PC-9 (cell line): ENCODE measurements at regions not wholly inside any gene's neighbourhood (a gene's known extent, or its start where the extent isn't known, plus 50 kb on each side); places are given as distances from the start of the nearest gene placed in this dataset.

Experiments used
- CTCF ChIP-seq: fragments of 200-600 bp; sonication (generic); conservative IDR thresholded peaks from 2 replicates; pipeline ENCODE4 v1.6.1; 2017; ENCODE audit warnings: mixed run types, antibody characterized with exemption, mild to moderate bottlenecking, moderate library complexity
- EZH2 ChIP-seq: fragments of 200-600 bp; sonication (generic); IDR thresholded peaks from 2 replicates; pipeline ENCODE4 v1.8.0; 2017; ENCODE audit warnings: antibody characterized with exemption, low read depth

GRCh38 chr6:71048320-71049164 is 91.7 kb upstream of the B3GAT2 start:
- TF ChIP-seq CTCF, result no peak
- no peak for TF ChIP-seq EZH2
